Progenitor cell of endocrine pancreas (in vitro differentiated cells): ENCODE measurements at regions not wholly inside any gene's neighbourhood (a gene's known extent, or its start where the extent isn't known, plus 50 kb on each side); places are given as distances from the start of the nearest gene placed in this dataset.

Source experiments
- DNase-seq: peaks from one replicate; pipeline ENCODE4 v3.0.0; 2021; ENCODE audit warnings: low spot score; ENCODE audit not compliant: unreplicated experiment
- H3K27ac Mint-ChIP-seq: 2 replicates; pipeline ENCODE4 v1.8.0; 2021; ENCODE audit warnings: mild to moderate bottlenecking, moderate library complexity, mixed read lengths
- H3K27me3 Mint-ChIP-seq: 2 replicates; pipeline ENCODE4 v1.8.0; 2021; ENCODE audit warnings: mixed read lengths
- H3K36me3 Mint-ChIP-seq: 2 replicates; pipeline ENCODE4 v1.8.0; 2022; ENCODE audit warnings: mixed read lengths; ENCODE audit not compliant: insufficient read depth
- H3K4me1 Mint-ChIP-seq: 2 replicates; pipeline ENCODE4 v1.8.0; 2021; ENCODE audit warnings: low read depth, mixed read lengths
- H3K4me3 Mint-ChIP-seq: 2 replicates; pipeline ENCODE4 v1.8.0; 2021; ENCODE audit warnings: low read depth, mild to moderate bottlenecking, moderate library complexity, mixed read lengths
- H3K9me3 Mint-ChIP-seq: 2 replicates; pipeline ENCODE4 v1.8.0; 2021; ENCODE audit warnings: low read depth, mixed read lengths
- TF ChIP-seq, protein P1 (sequence below): fragments of 200-600 bp; sonication (generic); IDR thresholded peaks from one replicate; pipeline ENCODE4 v1.5.0; 2021; ENCODE audit warnings: antibody characterized with exemption, mild to moderate bottlenecking; ENCODE audit not compliant: unreplicated experiment

DNA sequence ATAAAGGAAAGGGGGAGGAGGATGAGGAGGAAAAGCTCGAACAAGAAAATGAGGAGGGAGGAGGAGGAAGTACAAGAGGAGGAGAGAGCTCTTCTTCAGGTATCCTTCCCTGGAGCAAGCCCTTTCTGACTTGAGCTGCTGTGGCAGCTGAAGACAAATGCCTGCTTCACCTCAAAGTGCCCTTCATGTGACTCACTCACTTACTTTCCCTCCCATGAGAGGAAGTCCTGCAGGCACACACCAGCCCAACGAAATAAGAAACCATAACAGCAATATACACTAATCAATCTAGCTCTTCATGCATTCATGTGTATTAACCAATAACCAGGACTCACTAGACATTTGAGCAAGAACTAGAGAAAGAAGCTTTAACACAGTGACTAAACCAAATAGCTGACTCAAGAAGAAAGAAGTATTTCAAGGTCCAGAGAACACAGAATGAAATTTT, 251.9 kb downstream of the IGSF11 start:
- Mint-ChIP-seq H3K27me3 (peaks cover 3% of the 10 kb centered on the region), H3K27ac (no peak overlapping the region), H3K36me3 (no peaks in the 10 kb centered on the region), H3K4me1 (peaks cover 8% of the 10 kb centered on the region), H3K4me3 (no peak overlapping the region), H3K9me3 (no peaks in the 10 kb centered on the region)
- TF ChIP-seq, protein P1, sequence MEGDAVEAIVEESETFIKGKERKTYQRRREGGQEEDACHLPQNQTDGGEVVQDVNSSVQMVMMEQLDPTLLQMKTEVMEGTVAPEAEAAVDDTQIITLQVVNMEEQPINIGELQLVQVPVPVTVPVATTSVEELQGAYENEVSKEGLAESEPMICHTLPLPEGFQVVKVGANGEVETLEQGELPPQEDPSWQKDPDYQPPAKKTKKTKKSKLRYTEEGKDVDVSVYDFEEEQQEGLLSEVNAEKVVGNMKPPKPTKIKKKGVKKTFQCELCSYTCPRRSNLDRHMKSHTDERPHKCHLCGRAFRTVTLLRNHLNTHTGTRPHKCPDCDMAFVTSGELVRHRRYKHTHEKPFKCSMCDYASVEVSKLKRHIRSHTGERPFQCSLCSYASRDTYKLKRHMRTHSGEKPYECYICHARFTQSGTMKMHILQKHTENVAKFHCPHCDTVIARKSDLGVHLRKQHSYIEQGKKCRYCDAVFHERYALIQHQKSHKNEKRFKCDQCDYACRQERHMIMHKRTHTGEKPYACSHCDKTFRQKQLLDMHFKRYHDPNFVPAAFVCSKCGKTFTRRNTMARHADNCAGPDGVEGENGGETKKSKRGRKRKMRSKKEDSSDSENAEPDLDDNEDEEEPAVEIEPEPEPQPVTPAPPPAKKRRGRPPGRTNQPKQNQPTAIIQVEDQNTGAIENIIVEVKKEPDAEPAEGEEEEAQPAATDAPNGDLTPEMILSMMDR: no peak
- no peak for DNase-seq

DNA sequence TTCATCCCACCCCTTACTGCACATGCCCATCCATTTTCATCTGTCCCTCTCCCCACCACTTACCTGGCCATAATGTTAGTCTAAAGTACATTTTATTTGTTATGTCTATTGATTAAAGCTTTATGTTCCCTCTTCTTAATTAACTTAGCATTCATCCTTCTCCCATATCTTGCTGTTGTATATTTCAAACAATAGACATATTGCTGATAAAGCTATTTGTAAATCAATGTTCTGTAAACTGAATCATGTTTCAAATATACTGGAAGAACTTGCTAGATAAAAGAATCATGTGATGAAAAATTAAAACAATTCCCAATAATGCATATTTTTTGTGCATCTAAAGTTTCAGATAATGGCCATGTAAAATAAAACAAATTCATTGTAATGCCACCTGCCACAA, 249.2 kb downstream of the IGSF11 start:
- no peaks in the 10 kb centered on the region for H3K36me3 Mint-ChIP-seq
- H3K9me3 Mint-ChIP-seq: no peaks in the 10 kb centered on the region
- no peak overlapping the region for H3K4me3 Mint-ChIP-seq
- no peak for DNase-seq
- TF ChIP-seq, protein P1: no peak
- H3K27ac Mint-ChIP-seq: no peak overlapping the region
- H3K27me3 Mint-ChIP-seq: peaks cover 3% of the 10 kb centered on the region
- peaks cover 8% of the 10 kb centered on the region for H3K4me1 Mint-ChIP-seq

DNA sequence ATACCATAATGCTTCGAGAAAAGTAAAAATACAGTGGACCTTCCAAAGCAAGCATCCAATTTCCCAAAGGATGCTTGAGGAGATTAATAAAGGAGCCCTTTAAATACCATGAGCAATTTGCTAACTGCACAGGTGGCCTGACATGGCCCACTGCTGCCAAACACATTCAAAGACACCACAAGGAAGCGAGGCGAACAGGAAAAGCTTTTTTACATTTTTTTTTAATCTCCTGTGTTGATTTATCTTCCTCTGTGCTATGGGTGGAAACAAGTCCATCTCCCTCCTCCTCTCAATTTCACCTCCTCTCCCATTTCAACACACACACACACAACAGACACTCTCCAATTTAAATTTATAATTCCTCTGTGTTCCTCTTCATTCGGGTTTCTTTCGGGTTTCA, 243.4 kb downstream of the IGSF11 start:
- no peak overlapping the region for H3K27ac Mint-ChIP-seq
- H3K4me3 Mint-ChIP-seq: no peak overlapping the region
- TF ChIP-seq, protein P1: no peak
- no peaks in the 10 kb centered on the region for H3K36me3 Mint-ChIP-seq
- peaks cover 4% of the 10 kb centered on the region for H3K4me1 Mint-ChIP-seq
- no peaks in the 10 kb centered on the region for H3K27me3 Mint-ChIP-seq
- no peaks in the 10 kb centered on the region for H3K9me3 Mint-ChIP-seq
- DNase-seq: no peak

DNA sequence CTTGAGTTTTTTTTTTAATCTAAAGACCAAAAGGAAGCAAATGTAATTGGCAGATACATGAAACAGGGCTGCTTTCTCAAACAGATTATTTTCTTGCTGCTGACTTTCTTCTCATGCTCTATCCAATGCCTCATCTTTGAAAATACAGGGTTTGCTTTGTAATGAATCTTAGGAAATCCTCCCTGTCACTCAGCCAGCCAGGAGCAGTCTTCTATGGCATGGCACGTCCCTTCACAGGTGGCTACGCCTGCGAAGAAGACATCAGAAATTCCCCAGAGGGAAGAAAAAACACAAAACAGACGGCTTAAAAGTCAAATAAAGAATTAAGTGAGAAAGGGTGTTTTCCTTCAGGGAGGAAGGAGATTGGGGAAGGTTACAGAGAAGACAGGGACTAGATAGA, 242.5 kb downstream of the IGSF11 start:
- Mint-ChIP-seq H3K27ac (no peak overlapping the region), H3K4me3 (no peak overlapping the region), H3K9me3 (no peaks in the 10 kb centered on the region), H3K4me1 (peaks cover 4% of the 10 kb centered on the region), H3K36me3 (no peaks in the 10 kb centered on the region), H3K27me3 (no peaks in the 10 kb centered on the region)
- no peak for DNase-seq
- TF ChIP-seq, protein P1: no peak

DNA sequence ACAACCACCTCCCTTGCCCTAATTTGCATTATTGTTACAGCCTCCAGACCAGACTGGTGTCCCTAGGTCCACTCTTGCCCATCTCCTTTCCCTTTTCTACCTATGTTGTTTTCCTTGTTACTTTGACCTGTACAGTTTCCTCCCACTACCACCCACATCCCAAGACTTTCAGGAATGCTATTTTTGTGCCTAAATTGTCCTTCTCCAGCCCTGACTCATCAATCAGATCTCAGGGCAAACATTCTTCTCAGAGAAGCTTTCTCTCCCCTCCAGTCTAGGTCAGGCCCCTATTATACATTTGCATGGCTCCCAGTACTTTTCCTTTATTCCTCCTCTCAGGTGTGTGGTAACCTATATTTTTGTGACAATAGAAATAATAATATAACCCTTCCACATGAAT, 241.5 kb downstream of the IGSF11 start:
- TF ChIP-seq, protein P1: no peak
- Mint-ChIP-seq H3K4me1 (peaks cover 4% of the 10 kb centered on the region), H3K27ac (no peak overlapping the region), H3K9me3 (no peaks in the 10 kb centered on the region), H3K36me3 (no peaks in the 10 kb centered on the region), H3K4me3 (no peak overlapping the region), H3K27me3 (no peaks in the 10 kb centered on the region)
- no peak for DNase-seq
